C4-2B (cell line): ENCODE measurements at regions not wholly inside any gene's neighbourhood (a gene's known extent, or its start where the extent isn't known, plus 50 kb on each side); places are given as distances from the start of the nearest gene placed in this dataset.

Experiments used
- CTCF ChIP-seq: fragments of 450-650 bp; conservative IDR thresholded peaks from 2 replicates; pipeline ENCODE4 v1.5.1; 2017; ENCODE audit warnings: mild to moderate bottlenecking
- ZFX ChIP-seq: fragments of 450-650 bp; IDR thresholded peaks from 2 replicates; pipeline ENCODE4 v1.6.1; 2017

GRCh38 chr10:80952436-80952835 lies 414.7 kb downstream of the SH2D4B start:
- TF ChIP-seq CTCF, result no peak
- TF ChIP-seq ZFX, result no peak
